ENCODE measurements at regions not wholly inside any gene's neighbourhood (a gene's known extent, or its start where the extent isn't known, plus 50 kb on each side); places are given as distances from the start of the nearest gene placed in this dataset.

DNA sequence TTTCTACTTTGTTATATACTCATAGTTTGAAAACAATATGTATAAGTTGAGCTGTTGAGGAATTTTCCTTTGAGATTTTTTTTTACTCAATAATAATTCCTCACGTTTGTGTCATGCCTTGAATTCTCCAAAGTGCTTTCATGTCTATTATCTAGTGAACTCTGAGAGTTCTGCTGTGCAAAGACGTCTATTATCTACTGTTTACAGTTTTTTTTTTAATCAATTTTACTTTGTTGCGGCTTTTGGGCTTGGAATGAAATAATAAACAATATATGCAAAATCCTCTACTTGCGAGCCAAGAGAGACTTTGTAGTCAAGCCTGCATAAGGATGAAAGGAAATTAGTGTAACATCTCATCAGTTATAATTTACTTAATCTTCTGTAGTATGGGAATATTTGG lies 107.2 kb upstream of the FRMD6 start:
- no peak for TF ChIP-seq CTCF (conservative IDR thresholded peaks at IDR 0.05; ENCODE audit: low read depth, low read length)
- no peak for TF ChIP-seq EZH2 (IDR thresholded peaks at IDR 0.05; ENCODE audit: borderline replicate concordance, low read depth, low read length, poor library complexity, severe bottlenecking)

Measured in A673 (cell line).